DND-41 (cell line): ENCODE measurements at regions not wholly inside any gene's neighbourhood (a gene's known extent, or its start where the extent isn't known, plus 50 kb on each side); places are given as distances from the start of the nearest gene placed in this dataset.

Experiments
- ATAC-seq: fragments of 200-7000 bp; cut with Tn5 transposase; 3 replicates; pipeline ENCODE4 v1.9.1; 2021; ENCODE audit warnings: low read depth; ENCODE audit not compliant: insufficient read depth
- DNase-seq: peaks from one replicate; pipeline ENCODE4 v3.0.0-alpha.2; 2020
- H2AFZ ChIP-seq: 2 replicates; pipeline ENCODE4 v1.6.0; 2012; ENCODE audit warnings: low read depth, low read length
- H3K27ac ChIP-seq: 2 replicates; pipeline ENCODE4 v1.5.1; 2012; ENCODE audit warnings: low read length, inconsistent platforms
- H3K27me3 ChIP-seq: fragments of 200-600 bp; sonication (generic); 2 replicates; pipeline ENCODE4 v1.6.0; 2012; ENCODE audit warnings: low read length, mild to moderate bottlenecking, inconsistent platforms; ENCODE audit not compliant: insufficient read depth, poor library complexity
- H3K36me3 ChIP-seq: 2 replicates; pipeline ENCODE4 v1.5.1; 2012; ENCODE audit warnings: low read length, inconsistent platforms; ENCODE audit not compliant: insufficient read depth
- H3K4me1 ChIP-seq: 2 replicates; pipeline ENCODE4 v1.5.1; 2012; ENCODE audit warnings: mild to moderate bottlenecking, low read length; ENCODE audit not compliant: insufficient read depth
- H3K4me2 ChIP-seq: 2 replicates; pipeline ENCODE4 v1.6.0; 2012; ENCODE audit warnings: mild to moderate bottlenecking, moderate library complexity, low read length, inconsistent platforms; ENCODE audit not compliant: insufficient read depth
- H3K4me3 ChIP-seq, 2 experiments: fragments of 200-600 bp in 1 of 2; shearing (Covaris generic) in 1 of 2; 2 replicates each; pipeline ENCODE4 v1.5.1; 2012 to 2016; ENCODE audit warnings: inconsistent platforms in 2 of 2, low read length in 2 of 2, mild to moderate bottlenecking in 2 of 2, low read depth in 1 of 2, moderate library complexity in 1 of 2
- H3K79me2 ChIP-seq: 2 replicates; pipeline ENCODE4 v1.6.0; 2012; ENCODE audit warnings: low read length, inconsistent platforms; ENCODE audit not compliant: insufficient read depth
- H3K9ac ChIP-seq: 2 replicates; pipeline ENCODE4 v1.6.0; 2012; ENCODE audit warnings: low read depth, mild to moderate bottlenecking, inconsistent platforms, low read length, moderate library complexity
- H3K9me3 ChIP-seq: 2 replicates; pipeline ENCODE4 v1.5.1; 2012; ENCODE audit warnings: low read length, moderate library complexity, mild to moderate bottlenecking, inconsistent platforms; ENCODE audit not compliant: insufficient read depth, severe bottlenecking
- H4K20me1 ChIP-seq: 2 replicates; pipeline ENCODE4 v1.6.0; 2012; ENCODE audit warnings: low read length; ENCODE audit not compliant: insufficient read depth
- CTCF ChIP-seq: IDR thresholded peaks from 2 replicates; pipeline ENCODE4 v1.5.1; 2012; ENCODE audit warnings: borderline replicate concordance, low read length, moderate library complexity, mild to moderate bottlenecking; ENCODE audit not compliant: poor library complexity, severe bottlenecking; ENCODE audit errors: extremely low read depth
- EZH2 ChIP-seq: IDR thresholded peaks from 3 replicates; pipeline ENCODE4 v1.6.1; 2012; ENCODE audit warnings: borderline replicate concordance, low read depth, mild to moderate bottlenecking, moderate library complexity, low read length, inconsistent platforms; ENCODE audit not compliant: severe bottlenecking

GRCh38 chr17:72189768-72190593, 69.2 kb downstream of the SOX9 start:
- no peaks in the 10 kb centered on the region for H3K27me3 ChIP-seq
- ATAC-seq (no peak), DNase-seq (no peak)
- H3K4me1 ChIP-seq: no peaks in the 10 kb centered on the region
- no peak overlapping the region for H3K4me2 ChIP-seq
- no peak overlapping the region for H3K27ac ChIP-seq
- no peaks in the 10 kb centered on the region for H4K20me1 ChIP-seq
- TF ChIP-seq EZH2: no peak
- no peak for TF ChIP-seq CTCF
- no peak overlapping the region for H3K9ac ChIP-seq
- H3K9me3 ChIP-seq: no peaks in the 10 kb centered on the region
- no peaks in the 10 kb centered on the region for H3K36me3 ChIP-seq
- no peak overlapping the region for H3K4me3 ChIP-seq
- no peaks in the 10 kb centered on the region for H3K79me2 ChIP-seq
- no peak overlapping the region for H2AFZ ChIP-seq

DNA sequence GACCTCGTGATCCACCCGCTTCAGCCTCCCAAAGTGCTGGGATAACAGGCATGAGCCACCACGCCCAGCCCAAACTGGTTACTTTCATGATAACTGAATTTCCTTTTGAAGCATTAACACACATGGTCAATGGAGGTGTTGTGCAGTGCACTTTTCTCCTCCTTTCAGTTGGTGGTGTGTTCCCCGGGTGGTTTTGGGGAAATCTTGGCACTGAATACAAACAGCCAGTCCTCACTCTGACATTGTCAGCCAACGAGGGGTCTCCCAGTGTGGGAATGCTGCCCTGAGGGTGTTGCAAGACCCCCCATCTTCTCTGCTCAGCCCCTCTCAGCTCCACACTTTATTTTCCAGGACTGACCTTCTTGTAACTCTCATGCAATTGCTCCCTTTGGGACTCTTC, 70.5 kb downstream of the SOX9 start:
- DNase-seq (no peak), ATAC-seq (no peak)
- Histone ChIP-seq H3K9me3 (no peaks in the 10 kb centered on the region), H3K4me2 (no peak overlapping the region), H3K4me1 (no peaks in the 10 kb centered on the region), H3K79me2 (no peaks in the 10 kb centered on the region), H3K27me3 (no peaks in the 10 kb centered on the region), H2AFZ (no peak overlapping the region), H3K9ac (no peak overlapping the region), H3K27ac (no peak overlapping the region), H4K20me1 (no peaks in the 10 kb centered on the region), H3K36me3 (no peaks in the 10 kb centered on the region), H3K4me3 (no peak overlapping the region)
- no peak for TF ChIP-seq CTCF
- no peak for TF ChIP-seq EZH2

GRCh38 chr17:72191921-72192799, 71.3 kb downstream of the SOX9 start:
- DNase-seq: no peak
- TF ChIP-seq CTCF: no peak
- TF ChIP-seq EZH2: no peak

More at GRCh38 chr17:72191921-72192799, 71.3 kb downstream of the SOX9 start:
- H3K79me2 ChIP-seq: no peaks in the 10 kb centered on the region
- no peaks in the 10 kb centered on the region for H3K27me3 ChIP-seq
- no peaks in the 10 kb centered on the region for H3K9me3 ChIP-seq
- H3K27ac ChIP-seq: no peak overlapping the region
- no peak overlapping the region for H3K4me3 ChIP-seq
- H3K9ac ChIP-seq: no peak overlapping the region
- no peak overlapping the region for H3K4me2 ChIP-seq
- no peak overlapping the region for H2AFZ ChIP-seq
- H3K36me3 ChIP-seq: no peaks in the 10 kb centered on the region
- H4K20me1 ChIP-seq: no peaks in the 10 kb centered on the region
- H3K4me1 ChIP-seq: no peaks in the 10 kb centered on the region
- ATAC-seq: no peak
